Neural progenitor cell (in vitro differentiated cells): ENCODE measurements at regions not wholly inside any gene's neighbourhood (a gene's known extent, or its start where the extent isn't known, plus 50 kb on each side); places are given as distances from the start of the nearest gene placed in this dataset.

Experiments
- DNase-seq: peaks from one replicate; pipeline ENCODE4 v3.0.0-alpha.2; 2016; ENCODE audit warnings: low spot score
- H2AFZ ChIP-seq: fragments of 200-600 bp; sonication (generic); replicated peaks from 2 replicates; pipeline ENCODE4 v1.6.1; 2016; ENCODE audit warnings: antibody characterized with exemption
- H3F3A ChIP-seq: fragments of 200-600 bp; sonication (generic); 2 replicates; pipeline ENCODE4 v1.6.1; 2016; ENCODE audit warnings: antibody characterized with exemption, low read depth
- H3K27ac ChIP-seq: fragments of 200-600 bp; sonication (generic); 2 replicates; pipeline ENCODE4 v1.5.1; 2016; ENCODE audit warnings: mild to moderate bottlenecking
- H3K27me3 ChIP-seq: fragments of 200-600 bp; sonication (generic); 2 replicates; pipeline ENCODE4 v1.6.1; 2016; ENCODE audit warnings: mild to moderate bottlenecking, moderate library complexity
- H3K36me3 ChIP-seq: fragments of 200-600 bp; sonication (generic); 2 replicates; pipeline ENCODE4 v1.5.1; 2016
- H3K4me1 ChIP-seq: fragments of 200-600 bp; sonication (generic); 2 replicates; pipeline ENCODE4 v1.6.1; 2016; ENCODE audit warnings: mixed run types
- H3K4me2 ChIP-seq: fragments of 200-600 bp; sonication (generic); 2 replicates; pipeline ENCODE4 v1.6.1; 2016
- H3K4me3 ChIP-seq: fragments of 200-600 bp; sonication (generic); 2 replicates; pipeline ENCODE4 v1.5.1; 2016
- H3K79me2 ChIP-seq: fragments of 200-600 bp; sonication (generic); 2 replicates; pipeline ENCODE4 v1.6.1; 2016; ENCODE audit warnings: low read depth
- H3K9ac ChIP-seq: fragments of 200-600 bp; sonication (generic); 2 replicates; pipeline ENCODE4 v1.6.1; 2016
- H3K9me3 ChIP-seq: fragments of 200-600 bp; sonication (generic); 2 replicates; pipeline ENCODE4 v1.5.1; 2016; ENCODE audit warnings: low read depth
- H4K20me1 ChIP-seq: fragments of 200-600 bp; sonication (generic); 2 replicates; pipeline ENCODE4 v1.6.1; 2016; ENCODE audit warnings: low read depth
- H3K27ac Mint-ChIP-seq: 3 replicates; pipeline ENCODE4 v1.8.0; 2021; ENCODE audit warnings: mixed read lengths
- H3K27me3 Mint-ChIP-seq: 2 replicates; pipeline ENCODE4 v1.8.0; 2022; ENCODE audit warnings: low read depth, mild to moderate bottlenecking, inconsistent platforms, moderate library complexity, mixed read lengths; ENCODE audit not compliant: insufficient read depth
- H3K36me3 Mint-ChIP-seq: 3 replicates; pipeline ENCODE4 v1.8.0; 2021; ENCODE audit warnings: mixed read lengths
- H3K4me1 Mint-ChIP-seq: 3 replicates; pipeline ENCODE4 v1.8.0; 2021; ENCODE audit warnings: mixed read lengths
- H3K4me3 Mint-ChIP-seq: 3 replicates; pipeline ENCODE4 v1.8.0; 2021; ENCODE audit warnings: mild to moderate bottlenecking, moderate library complexity, mixed read lengths
- H3K9me3 Mint-ChIP-seq: 3 replicates; pipeline ENCODE4 v1.8.0; 2020; ENCODE audit warnings: mixed read lengths
- CTCF ChIP-seq: fragments of 200-600 bp; sonication (generic); IDR thresholded peaks from 2 replicates; pipeline ENCODE4 v1.5.1; 2017; ENCODE audit warnings: antibody characterized with exemption, mild to moderate bottlenecking
- EZH2 ChIP-seq: fragments of 200-600 bp; sonication (generic); IDR thresholded peaks from 2 replicates; pipeline ENCODE4 v1.6.1; 2017; ENCODE audit warnings: antibody characterized with exemption, mild to moderate bottlenecking, moderate library complexity
- EZH2phosphoT487 ChIP-seq: fragments of 200-600 bp; sonication (generic); IDR thresholded peaks from 2 replicates; pipeline ENCODE4 v1.6.1; 2017; ENCODE audit warnings: antibody characterized with exemption

- Histone ChIP-seq H3K79me2 (no peaks in the 10 kb centered on the region), H3K36me3 (no peaks in the 10 kb centered on the region), H2AFZ (no peak overlapping the region), H3K9ac (no peak overlapping the region), H3F3A (no peaks in the 10 kb centered on the region), H3K4me2 (no peak overlapping the region), H3K9me3 (no peaks in the 10 kb centered on the region), H3K4me3 (no peak overlapping the region), H4K20me1 (no peaks in the 10 kb centered on the region), H3K27ac (no peak overlapping the region), H3K4me1 (peaks cover 15% of the 10 kb centered on the region), H3K27me3 (peaks cover 39% of the 10 kb centered on the region)
- no peak overlapping the region for H3K4me3 Mint-ChIP-seq
- no peaks in the 10 kb centered on the region for H3K36me3 Mint-ChIP-seq
- DNase-seq = no peak
- H3K4me1 Mint-ChIP-seq = peaks cover 23% of the 10 kb centered on the region
- H3K27ac Mint-ChIP-seq = no peak overlapping the region
- H3K9me3 Mint-ChIP-seq = no peaks in the 10 kb centered on the region
- TF ChIP-seq CTCF (no peak), EZH2 (no peak), EZH2phosphoT487 (no peak)
- peaks cover 11% of the 10 kb centered on the region for H3K27me3 Mint-ChIP-seq
These were observed 492.3 kb upstream of the FAM241A start for GRCh38 chr4:111652986-111653385.

- H3K79me2 ChIP-seq = no peaks in the 10 kb centered on the region
These were observed 482.8 kb upstream of the FAM241A start for GRCh38 chr4:111662496-111662895.

GRCh38 chr4:111664308-111664945 lies 480.8 kb upstream of the FAM241A start:
- Mint-ChIP-seq H3K4me3 (no peak overlapping the region), H3K4me1 (peaks cover 3% of the 10 kb centered on the region), H3K27me3 (peaks cover 4% of the 10 kb centered on the region), H3K36me3 (peaks cover 3% of the 10 kb centered on the region), H3K9me3 (peaks cover 4% of the 10 kb centered on the region), H3K27ac (no peak overlapping the region)
- H3K27ac ChIP-seq = no peak overlapping the region
- H2AFZ ChIP-seq = no peak overlapping the region
- H3K9me3 ChIP-seq = no peaks in the 10 kb centered on the region
- TF ChIP-seq EZH2phosphoT487 (no peak), CTCF (no peak), EZH2 (no peak)
- H3K4me3 ChIP-seq = no peak overlapping the region
- H3K79me2 ChIP-seq = no peaks in the 10 kb centered on the region
- H3K4me1 ChIP-seq = peaks cover 5% of the 10 kb centered on the region
- H3K36me3 ChIP-seq = no peaks in the 10 kb centered on the region
- no peaks in the 10 kb centered on the region for H4K20me1 ChIP-seq
- no peaks in the 10 kb centered on the region for H3K27me3 ChIP-seq
- no peak for DNase-seq
- no peak overlapping the region for H3K9ac ChIP-seq
- H3K4me2 ChIP-seq = no peak overlapping the region
- no peaks in the 10 kb centered on the region for H3F3A ChIP-seq

More at GRCh38 chr4:111662496-111662895, 482.8 kb upstream of the FAM241A start:
- peaks cover 3% of the 10 kb centered on the region for H3K4me1 Mint-ChIP-seq
- H3K9me3 ChIP-seq = no peaks in the 10 kb centered on the region
- peaks cover 3% of the 10 kb centered on the region for H3K36me3 Mint-ChIP-seq
- DNase-seq = no peak
- peaks cover 4% of the 10 kb centered on the region for H3K9me3 Mint-ChIP-seq
- no peak overlapping the region for H2AFZ ChIP-seq
- H3K27ac Mint-ChIP-seq = peak overlapping the region; percentile 1
- no peak overlapping the region for H3K9ac ChIP-seq
- no peak overlapping the region for H3K4me2 ChIP-seq
- peak overlapping the region; percentile 38 for H3K4me3 Mint-ChIP-seq
- peaks cover 5% of the 10 kb centered on the region for H3K4me1 ChIP-seq
- no peak overlapping the region for H3K4me3 ChIP-seq
- H3K27ac ChIP-seq = no peak overlapping the region
- TF ChIP-seq EZH2phosphoT487 (no peak), CTCF (no peak), EZH2 (no peak)
- H3K36me3 ChIP-seq = no peaks in the 10 kb centered on the region
- H3K27me3 Mint-ChIP-seq = peaks cover 4% of the 10 kb centered on the region
- H3K27me3 ChIP-seq = no peaks in the 10 kb centered on the region
- no peaks in the 10 kb centered on the region for H4K20me1 ChIP-seq
- no peaks in the 10 kb centered on the region for H3F3A ChIP-seq
